HepG2 (cell line): ENCODE measurements at regions not wholly inside any gene's neighbourhood (a gene's known extent, or its start where the extent isn't known, plus 50 kb on each side); places are given as distances from the start of the nearest gene placed in this dataset.

ENCODE experiments used
- ATAC-seq: fragments of 200-7000 bp; cut with Tn5 transposase; 3 replicates; pipeline ENCODE4 v1.9.1; 2020; ENCODE audit warnings: mild to moderate bottlenecking, moderate library complexity
- BruUV-seq: library from RNA; stranded (reverse); fragments of 400-500 nt; replicated peaks from 2 replicates; lab custom pipeline; 2021; lab: Mats Ljungman, UMichigan
- CTCF ChIA-PET: fragments of 300-600 bp; formaldehyde crosslinking; extraction: SDS; loops from one replicate; lab custom pipeline; 2021; ENCODE audit warnings: low total read pairs, inconsistent platforms, low intra/inter-chr PET ratio; lab: Yijun Ruan, JAX
- POLR2A ChIA-PET: fragments of 350-600 bp; sonication (Branson Sonifier 250); formaldehyde crosslinking; loops from one replicate; lab custom pipeline; 2020; ENCODE audit warnings: antibody characterized with exemption, inconsistent platforms; lab: Yijun Ruan, JAX
- DNase-seq: peaks from one replicate; pipeline ENCODE4 v3.0.0-alpha.2; 2015; ENCODE audit warnings: low spot score
- FAIRE-seq: peaks from 3 replicates; lab custom pipeline; 2011; peaks lifted over from hg19 to GRCh38; lab: Jason Lieb, UNC
- H2AFZ ChIP-seq: one replicate; pipeline ENCODE4 v1.6.1; 2011; ENCODE audit warnings: low read length, inconsistent platforms
- H3K27ac ChIP-seq: fragments of 300-600 bp; 3 replicates; pipeline ENCODE4 v1.8.0; 2011; ENCODE audit warnings: mixed run types, mild to moderate bottlenecking, mixed read lengths, low read length, inconsistent platforms; ENCODE audit not compliant: insufficient read depth; ENCODE audit errors: extremely low read length
- H3K27me3 ChIP-seq, 2 experiments: fragments of 200-600 bp in 1 of 2; 2 replicates in 1 of 2; 3 replicates in 1 of 2; pipeline versions ENCODE4 v1.6.0 to v1.8.0; 2011; ENCODE audit warnings: low read length in 2 of 2, mild to moderate bottlenecking in 2 of 2, moderate library complexity in 2 of 2, inconsistent platforms in 1 of 2; ENCODE audit not compliant: insufficient read depth in 2 of 2, control insufficient read depth in 1 of 2
- H3K36me3 ChIP-seq, 2 experiments: fragments of 200-600 bp in 1 of 2; replicated peaks in 1 of 2; 2 replicates in 1 of 2; 3 replicates in 1 of 2; pipeline versions ENCODE4 v1.5.1 to v1.8.0; 2011; ENCODE audit warnings: low read length in 2 of 2, inconsistent platforms in 1 of 2; ENCODE audit not compliant: insufficient read depth in 2 of 2, control insufficient read depth in 1 of 2
- H3K4me1 ChIP-seq: 2 replicates; pipeline ENCODE4 v1.5.1; 2012; ENCODE audit warnings: low read length, inconsistent platforms; ENCODE audit not compliant: insufficient read depth
- H3K4me2 ChIP-seq: 2 replicates; pipeline ENCODE4 v1.6.0; 2011; ENCODE audit warnings: low read depth, low read length, inconsistent platforms
- H3K4me3 ChIP-seq, 3 experiments: fragments of 200-600 bp in 1 of 3; sonication (generic), shearing (Covaris generic) in 1 of 3; replicated peaks in 1 of 3; 2 replicates each; pipeline ENCODE4 v1.5.1; 2011 to 2016; ENCODE audit warnings: low read length in 3 of 3, inconsistent platforms in 2 of 3, low read depth in 2 of 3, mild to moderate bottlenecking in 2 of 3, control low read depth in 1 of 3, mixed read lengths in 1 of 3; ENCODE audit not compliant: insufficient read depth in 1 of 3
- H3K79me2 ChIP-seq: one replicate; pipeline ENCODE4 v1.6.1; 2011; ENCODE audit warnings: low read length, inconsistent platforms; ENCODE audit not compliant: insufficient read depth
- H3K9ac ChIP-seq: 2 replicates; pipeline ENCODE4 v1.6.0; 2011; ENCODE audit warnings: mild to moderate bottlenecking, low read depth, low read length, inconsistent platforms; ENCODE audit not compliant: insufficient read depth
- H3K9me3 ChIP-seq: 2 replicates; pipeline ENCODE4 v1.5.1; 2012; ENCODE audit warnings: mild to moderate bottlenecking, low read length
- H4K20me1 ChIP-seq: 2 replicates; pipeline ENCODE4 v1.6.0; 2011; ENCODE audit warnings: inconsistent platforms, mild to moderate bottlenecking, low read length, moderate library complexity; ENCODE audit not compliant: insufficient read depth
- CEBPB ChIP-seq: IDR thresholded peaks from 2 replicates; pipeline ENCODE4 v1.6.1; 2011; ENCODE audit warnings: low read depth, low read length, improper control_type of control experiment, borderline replicate concordance
- ESRRA ChIP-seq: sonication (generic); formaldehyde crosslinking; IDR thresholded peaks from 2 replicates; pipeline ENCODE4 v1.5.1; 2020; ENCODE audit warnings: mild to moderate bottlenecking, low read depth, missing genetic modification reagents
- GATAD1 ChIP-seq: IDR thresholded peaks from 2 replicates; pipeline ENCODE4 v1.6.1; 2016; ENCODE audit warnings: missing genetic modification reagents, missing compliant biosample characterization
- HMG20B ChIP-seq: conservative IDR thresholded peaks from 2 replicates; pipeline ENCODE4 v1.6.1; 2016; ENCODE audit warnings: missing genetic modification reagents, missing compliant biosample characterization
- LCORL ChIP-seq, 2 experiments: fragments of 450-650 bp in 1 of 2; sonication (generic) in 1 of 2; formaldehyde crosslinking in 1 of 2; IDR thresholded peaks; 2 replicates each; pipeline versions ENCODE4 v1.5.0 to v1.6.1; 2017 to 2020; ENCODE audit warnings: antibody characterized with exemption in 1 of 2, missing genetic modification reagents in 1 of 2
- MAZ ChIP-seq, 2 experiments: sonication (generic) in 1 of 2; formaldehyde crosslinking in 1 of 2; IDR thresholded peaks; 2 replicates each; pipeline versions ENCODE4 v1.5.0 to v1.6.1; 2012 to 2020; ENCODE audit warnings: low read depth in 2 of 2, mild to moderate bottlenecking in 2 of 2, borderline replicate concordance in 1 of 2, improper control_type of control experiment in 1 of 2, low read length in 1 of 2, missing genetic modification reagents in 1 of 2, moderate library complexity in 1 of 2
- NCOR1 ChIP-seq: fragments of 200-600 bp; sonication (generic); IDR thresholded peaks from 2 replicates; pipeline ENCODE4 v1.7.0; 2017; ENCODE audit warnings: antibody characterized with exemption, low read length, borderline replicate concordance
- NR2F1 ChIP-seq, 2 experiments: fragments of 450-650 bp in 1 of 2; formaldehyde crosslinking in 1 of 2; IDR thresholded peaks; 2 replicates each; pipeline versions ENCODE4 v1.5.0 to v1.6.1; 2016 to 2020; ENCODE audit warnings: mild to moderate bottlenecking in 1 of 2, missing compliant biosample characterization in 1 of 2, missing genetic modification reagents in 1 of 2, moderate library complexity in 1 of 2
- SOX6 ChIP-seq, 2 experiments: fragments of 450-650 bp in 1 of 2; sonication (generic) in 1 of 2; formaldehyde crosslinking in 1 of 2; IDR thresholded peaks; 2 replicates each; pipeline versions ENCODE4 v1.4.0 to v1.6.1; 2017 to 2020; ENCODE audit warnings: antibody characterized with exemption in 1 of 2, mild to moderate bottlenecking in 1 of 2, missing genetic modification reagents in 1 of 2
- TCF12 ChIP-seq, 2 experiments: fragments of 450-650 bp in 1 of 2; sonication (generic) in 1 of 2; formaldehyde crosslinking in 1 of 2; IDR thresholded peaks; 2 replicates each; pipeline versions ENCODE4 v1.6.1 to v1.8.0; 2017 to 2022; ENCODE audit warnings: antibody characterized with exemption in 1 of 2, mild to moderate bottlenecking in 1 of 2, missing genetic modification reagents in 1 of 2, moderate library complexity in 1 of 2
- ZNF441 ChIP-seq: sonication (generic); formaldehyde crosslinking; IDR thresholded peaks from 2 replicates; pipeline ENCODE4 v1.7.0; 2021; ENCODE audit warnings: missing genetic modification reagents, borderline replicate concordance
- ZNF567 ChIP-seq: sonication (generic); formaldehyde crosslinking; IDR thresholded peaks from 2 replicates; pipeline ENCODE4 v1.8.1; 2023; ENCODE audit warnings: mild to moderate bottlenecking, missing genetic modification reagents, borderline replicate concordance
- ZNF816 ChIP-seq: sonication (generic); formaldehyde crosslinking; IDR thresholded peaks from 2 replicates; pipeline ENCODE4 v1.8.0; 2022; ENCODE audit warnings: missing genetic modification reagents, mild to moderate bottlenecking, borderline replicate concordance
- WGBS: methylation state at CpG from one replicate; pipeline ENCODE4 v1.1.6; 2017; ENCODE audit warnings: low lambda C conversion rate; 5-methylcytosine and 5-hydroxymethylcytosine counted together
- in situ Hi-C: cut with HindIII; loops from 2 replicates; pipeline ENCODE4 v1.10.0; 2017; ENCODE audit warnings: low pct_unique_long_range_greater_than_20kb; ENCODE audit not compliant: extremely low pct_ligation_motif_present
- intact Hi-C: fragments of 100-400 bp; cut with micrococcal nuclease; formaldehyde crosslinking; loops from one replicate; pipeline ENCODE4 v1.10.0; 2022; ENCODE audit not compliant: unreplicated experiment
- TF ChIP-seq, protein P1 (sequence below): sonication (generic); formaldehyde crosslinking; IDR thresholded peaks from 2 replicates; pipeline ENCODE4 v1.5.1; 2020; ENCODE audit warnings: missing genetic modification reagents, mild to moderate bottlenecking, borderline replicate concordance
- TF ChIP-seq, protein P2 (sequence below): sonication (generic); formaldehyde crosslinking; IDR thresholded peaks from 2 replicates; pipeline ENCODE4 v1.4.0; 2020; ENCODE audit warnings: missing genetic modification reagents

- no peak overlapping the region for H2AFZ ChIP-seq
- DNase-seq = no peak
- in situ Hi-C loops (no loop called here), intact Hi-C loops (no loop called here)
- ChIA-PET POLR2A (no interaction called here), CTCF (no interaction called here)
- H3K9me3 ChIP-seq = no peaks in the 10 kb centered on the region
- no peak for FAIRE-seq
- H4K20me1 ChIP-seq = no peaks in the 10 kb centered on the region
- H3K4me1 ChIP-seq = no peaks in the 10 kb centered on the region
- WGBS = 0% methylated on average over 1 of the region's 1 CpG
- H3K27me3 ChIP-seq = no peaks in the 10 kb centered on the region
- H3K4me3 ChIP-seq = no peak overlapping the region
- no peaks in the 10 kb centered on the region for H3K79me2 ChIP-seq
- TF ChIP-seq ZNF816 (CRISPR knock-in tag) (no peak), CEBPB (peak; percentile 64), NCOR1 (no peak), MAZ (IDR thresholded peaks at IDR 0.05; ENCODE audit: borderline replicate concordance, low read depth, low read length) (no peak), MAZ (CRISPR knock-in tag; IDR thresholded peaks at IDR 0.05; ENCODE audit: low read depth) (no peak)
- H3K27ac ChIP-seq = no peak overlapping the region
- H3K9ac ChIP-seq = no peak overlapping the region
- no peak overlapping the region for H3K4me2 ChIP-seq
- ATAC-seq = no peak
- H3K36me3 ChIP-seq = no peaks in the 10 kb centered on the region
- no TSS peak for BruUV-seq
Observed at GRCh38 chr1:195785830-195786229, 822.4 kb downstream of the KCNT2 start.

DNA sequence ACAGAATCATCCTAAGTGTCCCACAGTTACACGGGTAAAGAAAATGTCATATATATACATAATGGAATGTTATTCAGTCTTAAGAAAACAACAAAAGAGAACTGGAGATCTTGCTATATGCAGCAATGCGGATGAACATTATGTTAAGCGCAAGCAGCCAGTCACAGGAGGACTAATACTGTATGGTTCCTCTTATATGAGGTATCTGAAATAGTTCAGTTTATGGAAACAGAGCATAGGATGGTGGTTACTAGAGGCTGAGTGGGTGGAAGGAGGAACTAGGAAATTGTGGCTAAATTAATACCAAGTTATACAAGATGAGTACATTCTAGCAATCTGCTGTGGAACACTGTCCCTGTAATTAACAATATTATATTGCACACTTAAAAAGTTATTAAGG is 834.3 kb downstream of the KCNT2 start:
- H3K4me2 ChIP-seq = no peak overlapping the region
- no peak overlapping the region for H2AFZ ChIP-seq
- ChIA-PET CTCF (no interaction called here), POLR2A (no interaction called here)
- H3K9ac ChIP-seq = no peak overlapping the region
- H4K20me1 ChIP-seq = no peaks in the 10 kb centered on the region
- WGBS = 23% methylated on average over 3 of the region's 3 CpGs
- H3K27ac ChIP-seq = no peak overlapping the region
- no peaks in the 10 kb centered on the region for H3K4me1 ChIP-seq
- ATAC-seq = no peak
- H3K79me2 ChIP-seq = no peaks in the 10 kb centered on the region
- in situ Hi-C loops (no loop called here), intact Hi-C loops (no loop called here)
- H3K9me3 ChIP-seq = no peaks in the 10 kb centered on the region
- H3K36me3 ChIP-seq = no peaks in the 10 kb centered on the region
- no peak overlapping the region for H3K4me3 ChIP-seq
- no peaks in the 10 kb centered on the region for H3K27me3 ChIP-seq
- no peak for FAIRE-seq
- no peak for DNase-seq
- no TSS peak for BruUV-seq
- TF ChIP-seq ZNF441 (no peak), TCF12 (IDR thresholded peaks at IDR 0.05) (no peak), TCF12 (CRISPR knock-in tag; IDR thresholded peaks at IDR 0.05) (no peak), ESRRA (no peak), LCORL (IDR thresholded peaks at IDR 0.05) (no peak), LCORL (CRISPR knock-in tag; IDR thresholded peaks at IDR 0.05) (no peak), HMG20B (no peak), SOX6 (IDR thresholded peaks at IDR 0.05) (no peak), SOX6 (CRISPR knock-in tag; IDR thresholded peaks at IDR 0.05) (no peak), NR2F1 (CRISPR knock-in tag; IDR thresholded peaks at IDR 0.05) (no peak), GATAD1 (no peak), ZNF567 (CRISPR knock-in tag) (no peak)
- TF ChIP-seq, protein P1, sequence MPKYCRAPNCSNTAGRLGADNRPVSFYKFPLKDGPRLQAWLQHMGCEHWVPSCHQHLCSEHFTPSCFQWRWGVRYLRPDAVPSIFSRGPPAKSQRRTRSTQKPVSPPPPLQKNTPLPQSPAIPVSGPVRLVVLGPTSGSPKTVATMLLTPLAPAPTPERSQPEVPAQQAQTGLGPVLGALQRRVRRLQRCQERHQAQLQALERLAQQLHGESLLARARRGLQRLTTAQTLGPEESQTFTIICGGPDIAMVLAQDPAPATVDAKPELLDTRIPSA (CRISPR knock-in tag) = no peak
- TF ChIP-seq, protein P2, sequence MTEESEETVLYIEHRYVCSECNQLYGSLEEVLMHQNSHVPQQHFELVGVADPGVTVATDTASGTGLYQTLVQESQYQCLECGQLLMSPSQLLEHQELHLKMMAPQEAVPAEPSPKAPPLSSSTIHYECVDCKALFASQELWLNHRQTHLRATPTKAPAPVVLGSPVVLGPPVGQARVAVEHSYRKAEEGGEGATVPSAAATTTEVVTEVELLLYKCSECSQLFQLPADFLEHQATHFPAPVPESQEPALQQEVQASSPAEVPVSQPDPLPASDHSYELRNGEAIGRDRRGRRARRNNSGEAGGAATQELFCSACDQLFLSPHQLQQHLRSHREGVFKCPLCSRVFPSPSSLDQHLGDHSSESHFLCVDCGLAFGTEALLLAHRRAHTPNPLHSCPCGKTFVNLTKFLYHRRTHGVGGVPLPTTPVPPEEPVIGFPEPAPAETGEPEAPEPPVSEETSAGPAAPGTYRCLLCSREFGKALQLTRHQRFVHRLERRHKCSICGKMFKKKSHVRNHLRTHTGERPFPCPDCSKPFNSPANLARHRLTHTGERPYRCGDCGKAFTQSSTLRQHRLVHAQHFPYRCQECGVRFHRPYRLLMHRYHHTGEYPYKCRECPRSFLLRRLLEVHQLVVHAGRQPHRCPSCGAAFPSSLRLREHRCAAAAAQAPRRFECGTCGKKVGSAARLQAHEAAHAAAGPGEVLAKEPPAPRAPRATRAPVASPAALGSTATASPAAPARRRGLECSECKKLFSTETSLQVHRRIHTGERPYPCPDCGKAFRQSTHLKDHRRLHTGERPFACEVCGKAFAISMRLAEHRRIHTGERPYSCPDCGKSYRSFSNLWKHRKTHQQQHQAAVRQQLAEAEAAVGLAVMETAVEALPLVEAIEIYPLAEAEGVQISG (CRISPR knock-in tag) = no peak
